NT2/D1 (cell line): ENCODE measurements at regions not wholly inside any gene's neighbourhood (a gene's known extent, or its start where the extent isn't known, plus 50 kb on each side); places are given as distances from the start of the nearest gene placed in this dataset.

Experiments used
- DNase-seq: peaks from one replicate; pipeline ENCODE4 v3.0.0-alpha.2; 2011; ENCODE audit warnings: low read depth, low spot score
- H3K27me3 ChIP-seq: 2 replicates; pipeline ENCODE4 v1.6.0; 2011; ENCODE audit warnings: mild to moderate bottlenecking; ENCODE audit not compliant: insufficient read length, insufficient read depth
- H3K36me3 ChIP-seq: 2 replicates; pipeline ENCODE4 v1.6.1; 2011; ENCODE audit warnings: mild to moderate bottlenecking, low read length, mixed read lengths; ENCODE audit not compliant: insufficient read depth, insufficient read length
- H3K4me1 ChIP-seq: 2 replicates; pipeline ENCODE4 v1.5.1; 2011; ENCODE audit not compliant: insufficient read depth, insufficient read length
- H3K4me3 ChIP-seq: 2 replicates; pipeline ENCODE4 v1.5.1; 2011; ENCODE audit warnings: low read depth; ENCODE audit not compliant: insufficient read length
- H3K9ac ChIP-seq: 2 replicates; pipeline ENCODE4 v1.6.0; 2011; ENCODE audit warnings: low read depth; ENCODE audit not compliant: insufficient read length
- H3K9me3 ChIP-seq: 2 replicates; pipeline ENCODE4 v1.5.1; 2011; ENCODE audit warnings: mild to moderate bottlenecking, low read length; ENCODE audit not compliant: insufficient read depth
- SUZ12 ChIP-seq: IDR thresholded peaks from 2 replicates; pipeline ENCODE4 v1.6.1; 2011; ENCODE audit not compliant: insufficient read length, insufficient read depth; ENCODE audit errors: extremely low read depth
- YY1 ChIP-seq: IDR thresholded peaks from 2 replicates; pipeline ENCODE4 v1.6.1; 2011; ENCODE audit not compliant: insufficient read length, insufficient read depth
- ZNF274 ChIP-seq: IDR thresholded peaks from 2 replicates; pipeline ENCODE4 v1.6.1; 2011; ENCODE audit warnings: mild to moderate bottlenecking, low read depth, low read length

DNA sequence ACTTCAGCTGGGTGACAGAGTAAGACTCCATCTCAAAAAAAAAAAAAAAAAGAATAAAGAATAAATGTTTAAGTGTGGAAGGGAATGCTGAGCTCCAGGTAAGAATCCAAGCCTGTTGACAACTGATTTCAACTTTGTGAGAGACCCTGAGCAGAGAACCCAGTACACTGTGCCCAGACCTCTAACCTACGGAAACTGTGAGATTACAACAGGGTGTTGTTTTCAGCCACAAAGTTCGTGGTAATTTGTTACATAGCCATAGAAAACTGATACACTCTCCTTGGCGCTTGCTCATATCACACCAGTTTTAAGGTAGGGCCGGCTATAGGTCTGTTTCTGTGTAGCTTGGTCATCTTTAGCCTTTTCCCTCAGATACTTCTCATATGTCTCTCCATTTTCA, 98.4 kb upstream of the PAPOLG start:
- DNase-seq = no peak
- H3K27me3 ChIP-seq = no peaks in the 10 kb centered on the region
- no peak for TF ChIP-seq ZNF274
- no peak for TF ChIP-seq SUZ12
- no peaks in the 10 kb centered on the region for H3K9me3 ChIP-seq
- H3K4me1 ChIP-seq = no peaks in the 10 kb centered on the region
- no peak overlapping the region for H3K4me3 ChIP-seq
- H3K9ac ChIP-seq = no peak overlapping the region
- no peaks in the 10 kb centered on the region for H3K36me3 ChIP-seq

DNA sequence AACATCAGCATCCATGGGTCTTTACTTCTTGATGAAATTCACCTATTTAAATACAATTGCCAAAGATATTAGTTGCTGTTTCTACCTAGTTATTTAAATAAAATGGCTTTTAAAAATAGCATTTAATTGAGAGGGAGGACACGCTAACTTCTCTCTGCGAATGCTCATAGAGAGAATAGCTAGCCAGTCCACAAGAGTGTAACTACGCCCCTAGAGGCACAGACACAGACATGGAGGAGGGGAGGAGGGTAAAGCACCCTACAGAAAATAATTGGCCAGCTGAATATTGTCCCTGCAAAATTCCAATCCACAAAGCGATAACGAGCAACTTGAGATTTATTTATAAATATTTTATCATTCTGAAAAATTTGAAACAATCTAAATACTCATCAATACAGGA, 97.0 kb upstream of the PAPOLG start:
- no peaks in the 10 kb centered on the region for H3K27me3 ChIP-seq
- TF ChIP-seq ZNF274 (no peak), YY1 (no peak), SUZ12 (no peak)
- H3K36me3 ChIP-seq = no peaks in the 10 kb centered on the region

DNA sequence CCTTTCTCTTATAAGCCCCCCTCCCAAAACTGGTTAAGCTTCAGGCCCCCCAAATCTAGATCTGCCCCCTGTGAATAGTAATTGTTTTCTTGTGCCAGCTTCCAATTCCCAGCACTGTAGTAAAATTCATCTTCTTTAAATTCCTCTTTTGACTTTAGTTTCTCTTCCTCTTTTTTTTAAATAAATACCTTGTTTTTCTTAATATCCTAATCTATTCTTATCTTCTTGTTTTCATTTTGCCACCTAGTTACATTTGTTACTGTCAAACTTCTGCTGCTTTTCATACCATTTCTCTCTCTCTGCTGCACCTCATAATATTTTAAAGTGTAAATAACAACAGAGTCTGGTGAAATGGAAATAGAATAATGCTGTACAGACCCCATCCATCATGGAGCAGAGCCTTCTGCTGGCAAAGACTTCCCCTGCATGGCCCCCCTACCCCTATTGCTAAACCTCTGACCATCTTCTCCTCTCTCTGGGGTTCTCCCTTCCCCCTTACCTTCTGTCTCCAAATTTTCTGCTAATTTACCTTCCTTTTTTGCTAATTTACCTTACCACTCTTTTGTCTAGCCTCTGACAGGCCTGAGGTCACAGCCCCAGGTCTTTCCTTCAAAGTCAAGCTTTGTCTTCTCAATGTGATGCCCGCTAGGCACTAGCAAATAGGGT, 94.9 kb upstream of the PAPOLG start:
- Histone ChIP-seq H3K9ac (no peak overlapping the region), H3K36me3 (no peaks in the 10 kb centered on the region), H3K27me3 (no peaks in the 10 kb centered on the region), H3K9me3 (no peaks in the 10 kb centered on the region), H3K4me1 (no peaks in the 10 kb centered on the region), H3K4me3 (no peak overlapping the region)
- no peak for TF ChIP-seq YY1
- no peak for TF ChIP-seq ZNF274
- TF ChIP-seq SUZ12 = no peak
- no peak for DNase-seq

More for the DNA sequence above, 97.0 kb upstream of the PAPOLG start:
- Histone ChIP-seq H3K9ac (no peak overlapping the region), H3K4me1 (no peaks in the 10 kb centered on the region), H3K4me3 (no peak overlapping the region), H3K9me3 (no peaks in the 10 kb centered on the region)
- DNase-seq = no peak

- no peak for TF ChIP-seq YY1
- TF ChIP-seq ZNF274 = no peak
- no peak for TF ChIP-seq SUZ12
- Histone ChIP-seq H3K9ac (no peak overlapping the region), H3K4me1 (no peaks in the 10 kb centered on the region), H3K36me3 (no peaks in the 10 kb centered on the region), H3K4me3 (no peak overlapping the region), H3K9me3 (no peaks in the 10 kb centered on the region), H3K27me3 (no peaks in the 10 kb centered on the region)
- no peak for DNase-seq
These were observed 93.3 kb upstream of the PAPOLG start for GRCh38 chr2:60662781-60663180.

DNA sequence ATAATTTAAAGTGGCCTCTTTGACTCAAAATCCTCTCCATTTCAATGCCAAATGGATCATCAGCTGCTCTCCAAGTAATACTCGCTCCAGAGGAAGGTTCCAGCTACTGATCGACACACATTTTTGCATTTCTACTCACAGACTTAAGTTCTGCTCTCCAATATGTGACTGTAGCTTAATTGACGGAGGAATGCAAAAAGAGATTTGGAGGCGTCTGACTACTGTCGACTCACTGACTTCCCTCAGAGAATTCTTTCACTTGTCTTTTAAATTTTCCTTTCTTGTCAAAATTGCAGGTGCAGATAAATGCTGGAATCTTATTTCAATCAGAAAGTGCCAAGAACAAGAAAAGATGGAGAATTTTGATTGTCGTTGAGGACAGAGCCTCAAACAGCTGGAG, 84.1 kb upstream of the PAPOLG start:
- H3K4me3 ChIP-seq = no peak overlapping the region
- H3K4me1 ChIP-seq = no peaks in the 10 kb centered on the region
- H3K27me3 ChIP-seq = no peaks in the 10 kb centered on the region
- H3K9me3 ChIP-seq = no peaks in the 10 kb centered on the region
- TF ChIP-seq SUZ12 = no peak
- TF ChIP-seq ZNF274 = no peak
- TF ChIP-seq YY1 = no peak
- H3K36me3 ChIP-seq = no peaks in the 10 kb centered on the region
- no peak overlapping the region for H3K9ac ChIP-seq
- DNase-seq = no peak

- H3K27me3 ChIP-seq = no peaks in the 10 kb centered on the region
- H3K4me1 ChIP-seq = no peaks in the 10 kb centered on the region
- no peaks in the 10 kb centered on the region for H3K36me3 ChIP-seq
- H3K4me3 ChIP-seq = no peak overlapping the region
- H3K9ac ChIP-seq = peak overlapping the region; percentile 42
- DNase-seq = peak; percentile 84
- no peaks in the 10 kb centered on the region for H3K9me3 ChIP-seq
- TF ChIP-seq SUZ12 = no peak
These were observed 81.4 kb upstream of the PAPOLG start for GRCh38 chr2:60674524-60675165.

DNA sequence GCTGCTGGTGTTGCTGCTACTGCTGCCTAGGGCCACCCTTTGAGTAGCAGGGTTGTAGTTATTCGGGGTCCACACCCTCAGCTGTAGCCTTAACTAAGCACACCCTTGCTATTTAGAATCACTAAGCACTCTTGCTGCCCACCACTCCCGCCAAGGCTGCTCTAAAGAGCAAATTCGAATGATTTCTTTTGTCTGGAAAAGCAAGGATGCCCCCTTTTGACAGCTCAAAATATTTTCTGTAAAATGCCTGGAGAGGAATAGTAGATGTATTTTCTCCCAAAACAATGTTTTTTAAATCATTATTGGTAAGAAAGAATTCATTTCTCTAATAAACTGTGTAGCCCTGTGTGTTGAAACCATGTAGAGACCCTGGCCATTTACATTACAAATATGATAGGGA, 80.8 kb upstream of the PAPOLG start:
- H3K4me1 ChIP-seq = no peaks in the 10 kb centered on the region
- H3K27me3 ChIP-seq = no peaks in the 10 kb centered on the region
- no peaks in the 10 kb centered on the region for H3K36me3 ChIP-seq
- TF ChIP-seq YY1 (no peak), SUZ12 (no peak), ZNF274 (no peak)
- no peak overlapping the region for H3K4me3 ChIP-seq
- H3K9ac ChIP-seq = peak overlapping the region; percentile 42
- H3K9me3 ChIP-seq = no peaks in the 10 kb centered on the region
- DNase-seq = no peak
